Stomach (tissue), 4 donors: ENCODE measurements at regions not wholly inside any gene's neighbourhood (a gene's known extent, or its start where the extent isn't known, plus 50 kb on each side); places are given as distances from the start of the nearest gene placed in this dataset.

Source experiments
- CTCF ChIP-seq, 7 experiments: fragments of 450-650 bp in 4 of 7; fragments of 200-600 bp in 3 of 7; sonication (generic) in 3 of 7; IDR thresholded peaks; one replicate each; pipeline ENCODE4 v1.5.1; 2016 to 2019; ENCODE audit warnings: antibody characterized with exemption in 7 of 7, control low read depth in 2 of 7, mild to moderate bottlenecking in 1 of 7
- EP300 ChIP-seq: sonication (generic); formaldehyde crosslinking; IDR thresholded peaks from one replicate; pipeline ENCODE4 v1.6.1; 2017; ENCODE audit warnings: antibody characterized with exemption
- POLR2A ChIP-seq, 4 donors: fragments of 450-650 bp; IDR thresholded peaks; one replicate each; pipeline ENCODE4 v1.6.1; 2016; ENCODE audit warnings: antibody characterized with exemption in 4 of 4, control low read depth in 2 of 4, mild to moderate bottlenecking in 1 of 4, moderate library complexity in 1 of 4
- POLR2AphosphoS5 ChIP-seq, 3 donors: sonication (generic); formaldehyde crosslinking; IDR thresholded peaks; one replicate each; pipeline ENCODE4 v1.6.1; 2016; ENCODE audit warnings: antibody characterized with exemption in 3 of 3

- TF ChIP-seq CTCF (IDR thresholded peaks at IDR 0.05), result no peak
- no peak for TF ChIP-seq POLR2A (IDR thresholded peaks at IDR 0.05)
- TF ChIP-seq EP300, result no peak
- TF ChIP-seq POLR2AphosphoS5 (IDR thresholded peaks at IDR 0.05), result no peak
These were observed 59.2 kb upstream of the IGFBP2 start for GRCh38 chr2:216574046-216574445.
